Activated CD8-positive, alpha-beta memory T cell treated with anti-CD3 and anti-CD28 coated beads for 4 hours (primary cell): ENCODE measurements at regions not wholly inside any gene's neighbourhood (a gene's known extent, or its start where the extent isn't known, plus 50 kb on each side); places are given as distances from the start of the nearest gene placed in this dataset.

ENCODE experiments used
- DNase-seq, 2 donors: peaks; one replicate each; pipeline ENCODE4 v3.0.0-alpha.2; 2020; ENCODE audit warnings: low read depth in 2 of 2

GRCh38 chr3:105166893-105167292, 199.8 kb upstream of the ALCAM start:
- no peak for DNase-seq

GRCh38 chr3:105170423-105170822, 196.3 kb upstream of the ALCAM start:
- no peak for DNase-seq

- DNase-seq, result no peak
These were observed 192.6 kb upstream of the ALCAM start for GRCh38 chr3:105174017-105174615.

- no peak for DNase-seq
These were observed 189.1 kb upstream of the ALCAM start for GRCh38 chr3:105177576-105177975.

- DNase-seq, result no peak
These were observed 179.4 kb upstream of the ALCAM start for GRCh38 chr3:105187344-105187743.

- no peak for DNase-seq
These were observed 171.4 kb upstream of the ALCAM start for GRCh38 chr3:105195260-105195659.

GRCh38 chr3:105197863-105198262, 168.8 kb upstream of the ALCAM start:
- no peak for DNase-seq

- DNase-seq, result no peak
These were observed 167.5 kb upstream of the ALCAM start for GRCh38 chr3:105199217-105199616.

- DNase-seq, result no peak
These were observed 156.6 kb upstream of the ALCAM start for GRCh38 chr3:105210141-105210540.

GRCh38 chr3:105214590-105214989, 152.1 kb upstream of the ALCAM start:
- no peak for DNase-seq

- no peak for DNase-seq
These were observed 144.1 kb upstream of the ALCAM start for GRCh38 chr3:105222568-105223093.

GRCh38 chr3:105223815-105224214, 142.9 kb upstream of the ALCAM start:
- no peak for DNase-seq

GRCh38 chr3:105228696-105229095, 138.0 kb upstream of the ALCAM start:
- no peak for DNase-seq

- DNase-seq, result no peak
These were observed 134.2 kb upstream of the ALCAM start for GRCh38 chr3:105232553-105232952.

- no peak for DNase-seq
These were observed 133.7 kb upstream of the ALCAM start for GRCh38 chr3:105233010-105233409.

- no peak for DNase-seq
These were observed 131.5 kb upstream of the ALCAM start for GRCh38 chr3:105235221-105235620.

- no peak for DNase-seq
These were observed 130.9 kb upstream of the ALCAM start for GRCh38 chr3:105235785-105236184.

- DNase-seq, result no peak
These were observed 128.3 kb upstream of the ALCAM start for GRCh38 chr3:105238367-105238766.

GRCh38 chr3:105243076-105243475, 123.6 kb upstream of the ALCAM start:
- DNase-seq, result no peak

- DNase-seq, result no peak
These were observed 120.2 kb upstream of the ALCAM start for GRCh38 chr3:105246536-105246935.

GRCh38 chr3:105253225-105253624, 113.5 kb upstream of the ALCAM start:
- no peak for DNase-seq

- no peak for DNase-seq
These were observed 112.6 kb upstream of the ALCAM start for GRCh38 chr3:105254154-105254553.

GRCh38 chr3:105255350-105255749, 111.4 kb upstream of the ALCAM start:
- no peak for DNase-seq

- no peak for DNase-seq
These were observed 107.2 kb upstream of the ALCAM start for GRCh38 chr3:105259496-105259895.
